Activated naive CD4-positive, alpha-beta T cell (primary cell): ENCODE measurements at regions not wholly inside any gene's neighbourhood (a gene's known extent, or its start where the extent isn't known, plus 50 kb on each side); places are given as distances from the start of the nearest gene placed in this dataset.

Experiments
- DNase-seq, 4 experiments: peaks; one replicate each; lab custom pipeline; 2025; lab: John Stamatoyannopoulos, UW

- DNase-seq = no peak
Observed at GRCh38 chr16:82567175-82567574, 59.6 kb upstream of the CDH13 start.

GRCh38 chr16:82563401-82563800, 63.4 kb upstream of the CDH13 start:
- no peak for DNase-seq

GRCh38 chr16:82562183-82562683, 64.5 kb upstream of the CDH13 start:
- no peak for DNase-seq

- DNase-seq = no peak
Observed at GRCh38 chr16:82560805-82561325, 65.9 kb upstream of the CDH13 start.

- DNase-seq = no peak
Observed at GRCh38 chr16:82544378-82545160, 82.2 kb upstream of the CDH13 start.

GRCh38 chr16:82542714-82543113, 84.1 kb upstream of the CDH13 start:
- DNase-seq = no peak

GRCh38 chr16:82541103-82541502, 85.7 kb upstream of the CDH13 start:
- no peak for DNase-seq

- DNase-seq = no peak
Observed at GRCh38 chr16:82535764-82536163, 91.0 kb upstream of the CDH13 start.

GRCh38 chr16:82535262-82535661, 91.5 kb upstream of the CDH13 start:
- no peak for DNase-seq

GRCh38 chr16:82533189-82533588, 93.6 kb upstream of the CDH13 start:
- DNase-seq = no peak

GRCh38 chr16:82530883-82531282, 95.9 kb upstream of the CDH13 start:
- DNase-seq = no peak

GRCh38 chr16:82527101-82527500, 99.7 kb upstream of the CDH13 start:
- no peak for DNase-seq

- DNase-seq = no peak
Observed at GRCh38 chr16:82524976-82525375, 101.8 kb upstream of the CDH13 start.

GRCh38 chr16:82523815-82524214, 103.0 kb upstream of the CDH13 start:
- DNase-seq = no peak

GRCh38 chr16:82522026-82522425, 104.7 kb upstream of the CDH13 start:
- no peak for DNase-seq

- DNase-seq = no peak
Observed at GRCh38 chr16:82518811-82519210, 108.0 kb upstream of the CDH13 start.

GRCh38 chr16:82514262-82514661, 112.5 kb upstream of the CDH13 start:
- no peak for DNase-seq

GRCh38 chr16:82510789-82511305, 115.9 kb upstream of the CDH13 start:
- DNase-seq = no peak

GRCh38 chr16:82509691-82510430, 116.9 kb upstream of the CDH13 start:
- no peak for DNase-seq

- no peak for DNase-seq
Observed at GRCh38 chr16:82506692-82507670, 119.8 kb upstream of the CDH13 start.

GRCh38 chr16:82504836-82505235, 121.9 kb upstream of the CDH13 start:
- no peak for DNase-seq

GRCh38 chr16:82499302-82499701, 127.5 kb upstream of the CDH13 start:
- DNase-seq = no peak
